Karpas-422 (cell line): ENCODE measurements at regions not wholly inside any gene's neighbourhood (a gene's known extent, or its start where the extent isn't known, plus 50 kb on each side); places are given as distances from the start of the nearest gene placed in this dataset.

Source experiments
- DNase-seq: peaks from one replicate; pipeline ENCODE4 v3.0.0-alpha.2; 2015
- H2AFZ ChIP-seq: fragments of 200-600 bp; sonication (generic); 2 replicates; pipeline ENCODE4 v1.6.1; 2014; ENCODE audit warnings: antibody characterized with exemption, low read length, mixed read lengths
- H3K27ac ChIP-seq: fragments of 200-600 bp; sonication (generic); 2 replicates; pipeline ENCODE4 v1.5.1; 2014; ENCODE audit warnings: mild to moderate bottlenecking, low read length, moderate library complexity
- H3K27me3 ChIP-seq: fragments of 200-600 bp; sonication (generic); 2 replicates; pipeline ENCODE4 v1.6.1; 2014; ENCODE audit warnings: low read length, mixed read lengths
- H3K36me3 ChIP-seq: fragments of 200-600 bp; sonication (generic); 2 replicates; pipeline ENCODE4 v1.6.1; 2014; ENCODE audit warnings: low read length, mixed read lengths; ENCODE audit not compliant: insufficient read depth
- H3K4me1 ChIP-seq: fragments of 200-600 bp; sonication (generic); 2 replicates; pipeline ENCODE4 v1.6.1; 2014; ENCODE audit warnings: mild to moderate bottlenecking, low read length, mixed read lengths
- H3K4me2 ChIP-seq: fragments of 200-600 bp; sonication (generic); 2 replicates; pipeline ENCODE4 v1.6.1; 2014; ENCODE audit warnings: low read length, low read depth, mild to moderate bottlenecking; ENCODE audit not compliant: poor library complexity, severe bottlenecking
- H3K4me3 ChIP-seq: fragments of 200-600 bp; sonication (generic); 2 replicates; pipeline ENCODE4 v1.5.1; 2014; ENCODE audit warnings: mild to moderate bottlenecking, antibody characterized with exemption, low read length, mixed read lengths
- H3K79me2 ChIP-seq: fragments of 200-600 bp; sonication (generic); 2 replicates; pipeline ENCODE4 v1.6.1; 2014; ENCODE audit warnings: mild to moderate bottlenecking, low read length, mixed read lengths
- H3K9ac ChIP-seq: fragments of 200-600 bp; sonication (generic); 2 replicates; pipeline ENCODE4 v1.6.0; 2014; ENCODE audit warnings: low read length
- H3K9me2 ChIP-seq: fragments of 200-600 bp; sonication (generic), shearing (Covaris generic); replicated peaks from 2 replicates; pipeline ENCODE4 v1.6.0; 2014; ENCODE audit warnings: mild to moderate bottlenecking, low read length, moderate library complexity; ENCODE audit not compliant: insufficient read depth
- H3K9me3 ChIP-seq: fragments of 300-700, 200-600 bp; sonication (generic); 2 replicates; pipeline ENCODE4 v1.6.1; 2014; ENCODE audit warnings: low read length, mixed read lengths
- H4K20me1 ChIP-seq: fragments of 200-600 bp; sonication (generic); 2 replicates; pipeline ENCODE4 v1.6.1; 2014; ENCODE audit warnings: mild to moderate bottlenecking, antibody characterized with exemption, low read length, low read depth; ENCODE audit not compliant: insufficient read depth

DNA sequence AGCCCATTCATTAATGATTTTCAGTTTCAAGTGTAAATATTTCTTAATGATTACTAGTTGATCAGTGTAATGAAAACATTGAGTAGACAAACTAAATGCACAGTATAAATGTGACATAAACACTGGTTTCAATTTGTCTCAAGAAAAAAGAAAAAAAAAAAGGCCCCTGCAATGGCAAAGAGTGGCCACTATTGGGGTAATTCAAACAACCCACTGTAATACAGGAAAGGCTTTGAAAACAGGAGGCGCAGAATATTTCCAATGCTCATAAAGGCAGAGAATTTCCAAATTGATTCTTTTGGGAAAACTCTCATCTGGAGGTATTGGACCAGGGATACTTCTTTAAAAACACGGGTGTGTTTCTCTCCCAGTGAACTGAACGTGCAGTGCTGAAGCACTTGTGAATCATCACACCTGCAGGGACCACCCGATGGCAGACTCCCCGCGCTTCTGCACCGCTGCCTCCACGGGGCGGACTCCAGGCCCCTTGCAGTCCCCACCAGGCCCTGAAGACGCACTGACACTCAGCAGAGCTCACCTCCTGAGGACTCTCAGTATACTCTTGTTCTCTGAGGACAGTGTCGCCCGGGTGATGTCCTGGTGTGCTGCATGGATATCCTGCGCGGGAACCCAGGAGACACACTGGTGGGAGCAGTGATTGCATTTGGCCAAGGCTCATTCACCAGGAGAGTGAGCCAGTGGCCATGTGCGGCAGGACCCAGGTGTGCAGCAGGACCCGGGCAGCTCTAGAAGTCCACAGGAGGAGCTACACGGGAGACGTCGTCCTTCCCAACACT is 227.6 kb upstream of the IRX4 start:
- Histone ChIP-seq H3K27me3 (no peaks in the 10 kb centered on the region), H3K9me2 (no peaks in the 10 kb centered on the region; the same call in 1 of the 2 replicates), H3K9ac (no peak overlapping the region), H4K20me1 (no peaks in the 10 kb centered on the region), H3K79me2 (no peaks in the 10 kb centered on the region), H2AFZ (no peak overlapping the region), H3K4me2 (no peak overlapping the region), H3K27ac (no peak overlapping the region), H3K36me3 (no peaks in the 10 kb centered on the region), H3K9me3 (no peaks in the 10 kb centered on the region), H3K4me1 (no peaks in the 10 kb centered on the region), H3K4me3 (no peak overlapping the region)
- DNase-seq: no peak

DNA sequence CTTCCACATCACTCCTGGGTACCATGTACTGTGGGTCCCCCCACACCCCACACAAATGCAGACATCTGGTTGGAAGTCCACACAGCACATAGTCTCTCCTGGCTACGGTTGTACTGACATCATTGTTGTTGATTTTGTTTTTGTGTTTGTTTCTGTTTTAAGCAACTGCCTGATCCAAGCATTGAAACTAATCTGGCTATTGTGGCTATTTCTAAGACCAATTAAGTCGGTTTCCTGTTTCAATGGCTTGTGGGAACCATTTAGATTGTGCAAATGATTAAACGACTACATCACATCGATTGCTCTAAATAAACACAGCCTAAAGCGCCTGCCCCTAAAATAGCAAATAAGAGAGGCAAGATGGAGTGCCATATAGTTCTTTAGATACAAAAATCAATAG is 226.8 kb upstream of the IRX4 start:
- Histone ChIP-seq H3K27me3 (no peaks in the 10 kb centered on the region), H3K9ac (no peak overlapping the region), H4K20me1 (no peaks in the 10 kb centered on the region), H3K9me2 (no peaks in the 10 kb centered on the region; the same call in 1 of the 2 replicates), H3K4me3 (no peak overlapping the region), H2AFZ (no peak overlapping the region), H3K4me1 (no peaks in the 10 kb centered on the region), H3K4me2 (no peak overlapping the region), H3K79me2 (no peaks in the 10 kb centered on the region), H3K27ac (no peak overlapping the region), H3K9me3 (no peaks in the 10 kb centered on the region), H3K36me3 (no peaks in the 10 kb centered on the region)
- DNase-seq: no peak

DNA sequence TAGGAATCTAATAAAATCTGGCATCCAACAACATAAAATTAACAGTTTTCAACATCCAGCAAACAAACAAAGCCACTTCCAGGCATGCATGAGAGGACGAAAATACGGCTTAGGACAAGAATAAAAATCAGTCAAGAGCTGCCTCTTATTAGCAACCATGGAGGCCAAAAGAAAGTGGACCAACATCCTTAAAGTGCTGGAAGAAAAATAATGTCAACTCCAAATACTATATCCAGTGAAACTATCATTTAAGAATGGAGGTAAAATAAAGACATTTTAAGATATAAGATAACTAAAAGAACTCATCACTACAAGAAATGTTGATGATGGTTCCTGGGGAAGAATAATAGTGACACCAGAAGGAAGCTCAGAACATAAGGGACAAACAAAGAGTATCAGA is 224.0 kb upstream of the IRX4 start:
- H3K9me2 ChIP-seq: no peaks in the 10 kb centered on the region; the same call in 1 of the 2 replicates
- no peaks in the 10 kb centered on the region for H3K9me3 ChIP-seq
- no peaks in the 10 kb centered on the region for H3K36me3 ChIP-seq
- H3K9ac ChIP-seq: no peak overlapping the region
- H3K27ac ChIP-seq: no peak overlapping the region
- H3K27me3 ChIP-seq: no peaks in the 10 kb centered on the region
- no peak overlapping the region for H2AFZ ChIP-seq
- no peaks in the 10 kb centered on the region for H3K79me2 ChIP-seq
- no peak for DNase-seq
- no peaks in the 10 kb centered on the region for H3K4me1 ChIP-seq
- H4K20me1 ChIP-seq: no peaks in the 10 kb centered on the region
- no peak overlapping the region for H3K4me3 ChIP-seq
- no peak overlapping the region for H3K4me2 ChIP-seq

DNA sequence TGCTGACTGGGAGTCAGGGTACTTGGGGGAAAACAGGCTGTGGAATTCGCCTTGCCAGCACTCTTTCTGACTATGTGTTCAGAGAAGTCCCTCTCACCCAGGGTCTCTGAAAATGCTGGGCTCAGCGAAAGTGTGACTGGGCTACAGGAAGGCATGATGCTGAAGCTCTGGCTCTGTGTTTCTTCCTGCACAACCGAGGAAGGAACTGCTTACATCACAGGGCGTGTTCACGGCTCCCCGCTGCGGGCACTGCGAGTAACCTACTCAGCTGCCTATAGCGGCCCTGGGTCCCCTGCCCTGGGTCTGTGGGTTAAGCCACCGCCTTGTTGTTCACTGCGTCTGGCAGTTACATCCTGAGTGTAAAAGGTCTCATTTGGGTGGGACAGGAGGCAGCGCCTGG is 222.4 kb upstream of the IRX4 start:
- H3K27me3 ChIP-seq: no peaks in the 10 kb centered on the region

DNA sequence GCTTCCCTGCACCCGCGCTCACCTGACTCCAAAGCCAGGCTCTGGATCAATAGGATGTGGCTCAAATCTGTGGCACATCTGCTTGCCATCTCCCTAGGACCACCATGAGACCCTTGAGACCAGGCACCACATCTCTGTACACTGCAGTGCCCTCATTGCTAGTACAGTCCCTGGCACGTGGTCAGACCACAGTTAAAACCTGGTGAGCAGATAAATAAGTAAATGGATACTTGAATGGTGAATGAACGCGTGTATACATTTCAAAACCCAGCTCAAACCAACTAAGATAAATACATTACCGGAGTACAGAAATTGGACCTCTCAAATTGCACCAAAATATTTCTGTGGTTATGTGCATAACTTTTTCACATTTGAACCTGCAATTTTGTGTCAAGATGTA is 221.2 kb upstream of the IRX4 start:
- no peaks in the 10 kb centered on the region for H3K79me2 ChIP-seq
- DNase-seq: no peak
- H2AFZ ChIP-seq: no peak overlapping the region
- no peak overlapping the region for H3K9ac ChIP-seq
- no peaks in the 10 kb centered on the region for H3K27me3 ChIP-seq
- no peak overlapping the region for H3K4me3 ChIP-seq
- no peaks in the 10 kb centered on the region; the same call in 1 of the 2 replicates for H3K9me2 ChIP-seq
- no peaks in the 10 kb centered on the region for H3K36me3 ChIP-seq
- no peak overlapping the region for H3K4me2 ChIP-seq
- no peak overlapping the region for H3K27ac ChIP-seq
- no peaks in the 10 kb centered on the region for H4K20me1 ChIP-seq
- H3K9me3 ChIP-seq: no peaks in the 10 kb centered on the region
- no peaks in the 10 kb centered on the region for H3K4me1 ChIP-seq

More for the DNA sequence above, 222.4 kb upstream of the IRX4 start:
- no peaks in the 10 kb centered on the region for H3K4me1 ChIP-seq
- no peak overlapping the region for H3K27ac ChIP-seq
- no peak overlapping the region for H2AFZ ChIP-seq
- H3K4me2 ChIP-seq: no peak overlapping the region
- H4K20me1 ChIP-seq: no peaks in the 10 kb centered on the region
- H3K79me2 ChIP-seq: no peaks in the 10 kb centered on the region
- H3K9me2 ChIP-seq: no peaks in the 10 kb centered on the region; the same call in 1 of the 2 replicates
- no peak for DNase-seq
- H3K36me3 ChIP-seq: no peaks in the 10 kb centered on the region
- H3K9ac ChIP-seq: no peak overlapping the region
- H3K9me3 ChIP-seq: no peaks in the 10 kb centered on the region
- H3K4me3 ChIP-seq: no peak overlapping the region

DNA sequence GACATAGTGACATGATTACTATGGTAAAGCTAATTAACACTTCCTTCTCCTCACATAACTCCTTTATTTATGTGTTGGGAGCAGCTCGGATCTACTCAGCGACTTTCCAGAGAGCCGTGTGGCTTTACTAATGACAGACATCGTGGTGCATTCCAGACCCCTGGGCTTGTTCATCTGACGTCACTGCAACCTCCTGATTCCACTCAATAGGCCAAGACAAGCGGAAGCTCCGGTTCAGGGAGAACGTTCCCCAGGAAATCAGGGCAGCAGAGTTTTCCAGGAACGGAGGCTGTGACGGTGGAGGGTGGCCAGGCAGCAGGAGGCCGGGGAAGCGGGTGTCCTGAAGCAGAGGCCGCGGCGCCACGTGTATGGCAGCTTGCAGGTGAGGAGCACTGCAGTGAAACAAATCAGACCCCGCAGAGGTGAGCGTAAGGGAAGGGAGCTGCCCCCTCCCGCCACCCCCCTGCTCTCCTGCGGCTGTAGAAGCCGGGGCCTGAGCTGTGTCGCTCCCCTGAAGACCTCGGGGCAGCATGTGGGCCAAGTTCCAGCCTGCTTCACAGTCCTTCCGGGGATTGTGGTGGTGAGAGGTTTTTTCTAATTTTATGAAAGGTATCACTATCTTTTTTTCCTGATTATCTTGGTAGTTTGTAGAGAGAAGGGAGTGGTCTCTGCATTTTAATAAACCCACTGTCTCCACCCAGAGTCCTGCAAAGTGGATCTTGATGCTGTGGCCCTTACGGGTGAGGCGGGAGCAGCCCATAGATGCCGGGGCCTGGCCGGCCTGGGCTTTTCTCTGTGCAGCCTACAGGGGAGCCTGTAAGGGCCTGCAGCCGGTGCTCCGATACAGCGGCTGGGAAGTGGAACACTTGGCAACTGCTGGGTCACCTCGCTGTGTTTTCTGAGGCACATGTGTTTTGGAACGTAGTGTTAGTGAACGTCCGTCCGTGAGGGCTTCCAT is 220.4 kb upstream of the IRX4 start:
- H3K27ac ChIP-seq: no peak overlapping the region
- H3K4me1 ChIP-seq: no peaks in the 10 kb centered on the region
- no peaks in the 10 kb centered on the region for H3K27me3 ChIP-seq
- DNase-seq: no peak
- no peaks in the 10 kb centered on the region for H4K20me1 ChIP-seq
- H2AFZ ChIP-seq: no peak overlapping the region
- H3K9ac ChIP-seq: no peak overlapping the region
- no peaks in the 10 kb centered on the region; the same call in 1 of the 2 replicates for H3K9me2 ChIP-seq
- no peaks in the 10 kb centered on the region for H3K79me2 ChIP-seq
- H3K9me3 ChIP-seq: no peaks in the 10 kb centered on the region
- H3K4me2 ChIP-seq: no peak overlapping the region
- H3K4me3 ChIP-seq: no peak overlapping the region
- no peaks in the 10 kb centered on the region for H3K36me3 ChIP-seq

DNA sequence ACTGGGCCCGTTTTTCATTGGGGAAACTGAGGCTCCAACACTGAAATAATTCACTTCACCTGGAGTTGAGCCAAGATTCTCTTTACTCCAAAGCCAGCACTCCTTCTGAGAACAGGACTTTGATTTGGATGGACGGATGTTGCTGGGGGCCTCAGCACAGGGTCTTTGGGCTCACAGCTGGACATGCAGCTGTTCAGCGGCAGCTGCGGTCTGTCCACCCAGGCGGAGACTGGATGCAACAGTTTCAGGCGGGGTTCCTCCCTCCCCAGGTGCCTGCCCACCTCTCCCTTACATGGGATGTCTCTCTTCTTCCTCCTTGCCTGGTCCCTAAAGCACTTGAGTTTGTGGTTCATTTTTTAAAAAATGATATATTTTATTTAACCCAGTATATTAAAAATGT is 219.0 kb upstream of the IRX4 start:
- Histone ChIP-seq H3K4me1 (no peaks in the 10 kb centered on the region), H3K36me3 (no peaks in the 10 kb centered on the region), H3K27ac (no peak overlapping the region), H3K27me3 (no peaks in the 10 kb centered on the region), H3K9me2 (no peaks in the 10 kb centered on the region), H3K4me2 (no peak overlapping the region), H3K79me2 (no peaks in the 10 kb centered on the region), H3K4me3 (no peak overlapping the region), H3K9me3 (no peaks in the 10 kb centered on the region), H2AFZ (no peak overlapping the region), H4K20me1 (no peaks in the 10 kb centered on the region), H3K9ac (no peak overlapping the region)
- DNase-seq: no peak

DNA sequence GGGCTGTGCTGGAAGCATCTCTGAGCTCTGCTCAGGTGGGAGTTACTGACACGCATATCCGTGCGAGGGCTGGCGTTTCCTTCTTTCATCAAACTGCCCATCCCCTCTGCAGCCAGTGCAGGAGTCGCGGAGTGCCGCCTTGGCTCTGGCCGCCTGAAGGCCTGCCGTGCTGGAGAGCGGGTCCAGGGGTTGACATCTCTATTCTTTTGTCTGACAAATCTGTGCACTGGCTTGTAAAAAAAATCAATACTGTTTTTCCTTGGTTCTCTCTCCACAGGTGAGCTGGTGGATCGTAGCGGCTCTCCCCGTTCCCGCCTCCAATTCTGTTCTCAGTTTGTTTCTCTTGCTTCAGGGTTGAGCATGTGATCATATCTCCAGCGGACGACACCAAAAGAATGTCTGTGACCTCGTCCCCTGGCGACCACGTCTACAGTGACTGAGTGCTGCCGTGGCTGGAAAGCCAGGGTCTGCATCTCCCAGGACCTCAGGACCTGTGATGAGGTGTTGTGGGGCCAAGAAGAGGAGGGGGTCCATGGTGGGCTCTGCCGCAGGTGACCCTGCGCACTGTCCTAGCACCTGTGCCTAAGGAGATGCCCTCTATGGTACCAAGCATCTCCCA is 214.3 kb upstream of the IRX4 start:
- H3K9me2 ChIP-seq: no peaks in the 10 kb centered on the region
- H3K27ac ChIP-seq: no peak overlapping the region
- H3K4me3 ChIP-seq: no peak overlapping the region
- H3K4me2 ChIP-seq: no peak overlapping the region
- DNase-seq: no peak
- H3K79me2 ChIP-seq: no peaks in the 10 kb centered on the region
- H4K20me1 ChIP-seq: no peaks in the 10 kb centered on the region
- H3K9ac ChIP-seq: no peak overlapping the region
- H2AFZ ChIP-seq: no peak overlapping the region
- no peaks in the 10 kb centered on the region for H3K9me3 ChIP-seq
- H3K4me1 ChIP-seq: no peaks in the 10 kb centered on the region
- no peaks in the 10 kb centered on the region for H3K27me3 ChIP-seq
- H3K36me3 ChIP-seq: no peaks in the 10 kb centered on the region
